ENCODE measurements at regions not wholly inside any gene's neighbourhood (a gene's known extent, or its start where the extent isn't known, plus 50 kb on each side); places are given as distances from the start of the nearest gene placed in this dataset.

DNA sequence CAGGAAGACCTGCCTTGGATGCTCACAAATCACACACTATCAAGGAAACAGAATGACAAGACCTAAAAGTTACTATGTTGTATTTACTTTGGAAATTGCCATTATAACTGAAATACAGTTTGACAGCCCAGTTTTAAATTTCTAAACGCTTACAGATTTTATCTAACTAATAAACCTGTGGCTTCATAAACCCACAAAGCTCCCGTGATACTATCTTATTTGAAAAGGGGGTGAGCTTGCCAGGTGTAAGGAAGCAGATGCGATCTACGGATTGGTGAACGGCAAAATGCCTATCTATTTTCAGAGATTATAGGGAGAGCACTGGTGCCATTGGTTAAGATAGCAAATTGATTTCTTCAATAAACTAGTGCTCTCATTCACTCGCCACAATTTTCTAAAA lies 485.5 kb downstream of the BCAT1 start:
- no peak for DNase-seq

DNA sequence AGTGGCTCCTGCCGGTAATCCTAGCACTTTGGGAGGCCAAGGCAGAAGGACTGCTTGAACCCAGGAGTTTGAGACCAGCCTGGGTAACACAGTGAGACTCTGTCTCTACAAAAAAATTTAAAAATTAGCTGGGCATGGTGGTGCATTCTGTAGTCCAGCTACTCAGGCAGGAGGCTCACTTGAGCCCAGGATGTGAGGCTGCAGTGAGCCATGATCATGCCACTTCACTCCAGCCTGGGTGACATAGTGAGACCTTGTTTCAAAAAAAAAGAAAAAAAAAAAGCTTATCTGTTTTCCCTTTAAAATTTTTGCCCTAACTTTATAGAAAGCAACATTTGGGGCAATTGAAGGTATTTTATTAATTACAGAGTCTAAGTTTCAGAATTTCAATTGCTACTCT lies 486.0 kb downstream of the BCAT1 start:
- DNase-seq: no peak

DNA sequence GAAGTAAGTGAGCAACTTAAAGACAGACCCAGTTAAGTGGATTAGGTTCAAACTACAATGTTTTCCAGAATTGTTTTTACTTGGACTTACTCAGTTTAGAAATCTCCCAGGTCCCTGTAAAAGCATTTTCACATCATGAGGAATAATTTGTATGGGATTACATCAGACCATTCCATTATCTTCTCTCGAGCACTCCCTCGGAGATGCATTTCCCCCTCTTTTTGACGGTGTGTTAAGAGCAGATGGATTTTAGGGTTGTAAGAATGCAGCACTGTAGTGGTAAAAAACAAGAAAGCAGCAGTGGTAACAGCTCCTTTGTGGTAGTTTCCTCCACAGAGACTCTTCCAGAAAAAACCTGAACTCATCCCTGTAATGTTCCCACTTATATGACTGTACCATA lies 488.4 kb downstream of the BCAT1 start:
- DNase-seq: no peak

DNA sequence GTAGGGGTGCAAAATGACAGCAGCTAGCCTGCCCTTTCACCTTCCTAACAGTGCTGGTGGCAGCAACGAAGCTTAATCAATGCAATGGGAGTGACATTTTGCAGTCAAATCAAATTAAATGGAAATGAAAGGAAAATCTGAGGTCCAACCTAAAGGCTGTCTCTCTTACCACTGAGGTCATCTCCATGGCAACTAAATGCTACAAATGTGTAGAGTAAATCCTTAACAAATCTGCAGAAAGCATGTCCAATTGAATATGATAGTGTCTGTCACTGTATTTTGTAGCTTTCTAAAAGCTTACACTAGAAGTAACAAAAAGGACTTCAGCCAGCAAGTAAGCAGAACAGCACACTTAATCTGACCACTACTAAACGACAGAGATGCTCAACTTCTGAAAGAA lies 488.8 kb downstream of the BCAT1 start:
- no peak for DNase-seq

DNA sequence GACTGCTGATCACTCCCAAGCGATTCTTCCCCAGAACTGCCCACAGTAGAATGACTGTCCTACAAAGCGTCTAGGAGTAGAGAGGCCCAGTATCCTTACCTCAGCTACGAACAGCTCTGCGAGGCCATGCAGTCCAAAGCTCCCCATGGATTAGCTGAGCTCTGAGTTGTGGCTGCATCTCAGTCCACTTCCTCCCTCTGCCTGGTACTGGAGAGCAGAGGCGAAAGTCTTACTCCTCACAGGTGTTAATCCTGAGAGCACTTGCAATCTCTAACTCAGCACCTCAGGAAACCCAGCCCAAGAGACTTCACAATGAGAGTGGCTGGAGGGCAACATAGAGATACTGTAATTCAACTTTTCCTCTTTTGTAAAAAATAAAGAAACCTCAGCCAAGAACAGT lies 493.1 kb downstream of the BCAT1 start:
- no peak for DNase-seq

DNA sequence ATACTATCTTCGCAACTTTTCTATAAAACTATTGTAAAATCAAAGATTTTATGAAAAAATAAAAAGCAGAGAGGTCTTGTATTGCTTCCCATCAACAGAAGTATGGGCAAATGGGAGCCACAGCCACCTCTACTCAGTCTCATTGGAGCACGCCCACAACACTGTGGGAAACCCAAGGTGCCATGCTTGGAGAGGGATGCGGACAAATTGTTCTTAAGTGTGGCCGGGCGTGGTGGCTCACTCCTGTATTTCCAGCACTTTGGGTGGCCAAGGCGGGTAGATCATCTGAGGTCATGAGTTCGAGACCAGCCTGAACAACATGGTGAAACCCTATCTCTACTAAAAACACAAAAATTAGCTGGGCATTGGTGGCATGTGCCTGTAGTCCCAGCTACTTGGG lies 498.2 kb upstream of the SOX5 start:
- DNase-seq: no peak

DNA sequence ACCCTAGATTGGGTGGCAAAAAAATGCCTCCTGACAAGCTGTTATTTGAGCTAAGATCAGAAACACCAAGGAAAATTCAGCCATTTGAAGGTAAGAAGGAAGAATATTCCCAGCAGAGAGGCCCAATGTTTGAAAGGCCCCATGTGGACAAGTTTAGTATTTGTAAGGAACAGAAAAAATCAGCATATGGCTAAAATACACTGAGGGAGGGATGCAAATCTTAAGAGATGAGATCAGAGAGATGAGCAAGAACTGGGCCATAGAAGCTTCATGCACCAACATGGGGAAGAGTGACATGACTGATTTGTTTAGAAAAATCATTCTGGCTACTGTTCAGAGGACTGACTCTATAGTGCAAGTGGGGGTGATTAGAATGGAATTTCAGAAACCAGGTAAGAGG lies 496.8 kb upstream of the SOX5 start:
- DNase-seq: no peak

DNA sequence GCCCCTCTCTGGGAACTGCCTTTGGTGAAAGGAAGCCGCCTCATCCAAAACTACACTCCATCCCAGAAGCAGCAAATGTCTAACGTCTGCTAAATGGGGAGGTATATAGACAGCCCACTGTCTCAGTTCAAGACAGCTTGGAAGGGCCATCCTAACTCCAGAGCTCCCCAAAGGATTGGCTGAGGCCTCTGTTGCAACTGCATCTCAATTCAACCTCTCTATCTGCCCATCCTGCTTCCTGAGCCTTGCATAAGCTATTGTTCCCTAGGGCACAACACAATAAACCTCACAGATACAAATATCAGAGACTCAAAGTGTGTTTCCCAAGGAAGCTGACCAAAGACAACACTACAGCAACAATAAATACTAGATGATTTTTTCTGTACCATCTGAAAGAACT lies 495.2 kb upstream of the SOX5 start:
- no peak for DNase-seq

DNA sequence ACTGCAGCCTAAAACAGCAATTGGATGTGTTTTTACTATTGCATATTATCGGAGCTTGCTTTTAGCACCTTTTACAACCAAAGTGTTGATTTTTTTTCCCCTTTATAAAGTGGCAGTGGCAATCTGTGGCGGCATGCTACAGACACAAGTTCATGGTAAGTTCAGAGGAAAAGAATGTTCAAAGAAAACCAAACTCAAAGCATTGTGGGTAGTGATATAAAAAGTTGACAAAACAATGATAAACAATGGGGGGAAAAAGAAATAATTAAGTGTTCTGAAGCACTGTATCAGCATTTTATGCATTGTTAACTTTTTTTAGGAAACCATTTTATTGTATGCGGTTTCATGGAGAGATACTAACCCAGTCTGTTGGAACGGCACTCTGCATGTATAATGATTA lies 492.0 kb upstream of the SOX5 start:
- no peak for DNase-seq

DNA sequence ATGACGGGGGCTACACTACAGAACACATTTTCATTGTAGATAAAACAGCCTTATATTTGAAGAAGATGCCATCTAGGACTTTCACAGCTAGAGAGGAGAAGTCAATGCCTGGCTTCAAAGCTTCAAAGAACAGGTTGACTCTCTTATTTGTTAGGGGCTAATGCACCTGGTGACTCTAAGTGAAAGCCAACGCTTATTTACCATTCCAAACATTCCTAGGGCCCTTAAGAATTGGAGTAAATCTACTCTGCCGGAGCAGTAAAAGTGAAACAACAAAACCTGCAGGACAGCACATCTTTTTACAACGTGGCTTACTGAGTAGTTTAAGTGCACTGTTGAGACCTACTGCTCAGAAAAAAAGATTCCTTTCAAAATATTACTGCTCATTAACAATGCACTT lies 487.2 kb upstream of the SOX5 start:
- DNase-seq: no peak

DNA sequence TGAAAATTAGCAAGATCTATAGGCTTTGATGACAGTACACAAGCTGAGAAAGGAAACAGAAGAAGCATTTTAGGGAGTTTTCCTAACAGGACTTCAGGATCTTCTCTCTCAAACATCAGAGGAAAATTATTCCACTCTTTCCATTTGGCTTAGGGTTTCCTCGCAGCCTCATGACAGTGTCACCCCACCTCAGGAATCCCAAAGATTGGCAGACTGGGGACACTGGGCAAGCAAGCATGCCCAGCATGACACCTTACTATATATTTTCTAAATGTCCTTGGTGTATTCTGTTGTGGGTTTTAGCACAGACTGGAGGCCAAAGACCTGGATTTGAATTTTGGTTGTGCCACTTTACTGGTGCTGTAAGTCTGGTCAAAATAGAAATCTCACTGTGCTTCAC lies 482.4 kb upstream of the SOX5 start:
- no peak for DNase-seq

DNA sequence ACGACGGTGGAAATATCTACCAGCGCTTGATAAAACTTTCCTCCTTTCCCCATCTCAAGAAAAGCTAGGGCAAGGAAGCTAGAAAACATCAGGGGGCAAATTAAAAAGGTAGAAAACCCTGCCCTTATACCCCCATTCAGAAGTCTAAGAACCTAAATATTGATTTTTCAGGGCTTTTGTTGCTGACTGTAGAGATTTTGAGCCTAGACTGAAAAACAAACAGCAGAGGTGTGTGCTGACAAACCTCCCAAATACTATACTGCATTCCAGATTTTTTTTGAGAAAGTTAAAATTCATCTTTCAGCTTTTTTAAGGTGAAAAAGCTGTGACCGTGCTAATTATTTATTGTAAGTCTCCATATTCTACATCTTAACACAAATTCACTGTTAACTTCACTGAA lies 478.3 kb upstream of the SOX5 start:
- no peak for DNase-seq

DNA sequence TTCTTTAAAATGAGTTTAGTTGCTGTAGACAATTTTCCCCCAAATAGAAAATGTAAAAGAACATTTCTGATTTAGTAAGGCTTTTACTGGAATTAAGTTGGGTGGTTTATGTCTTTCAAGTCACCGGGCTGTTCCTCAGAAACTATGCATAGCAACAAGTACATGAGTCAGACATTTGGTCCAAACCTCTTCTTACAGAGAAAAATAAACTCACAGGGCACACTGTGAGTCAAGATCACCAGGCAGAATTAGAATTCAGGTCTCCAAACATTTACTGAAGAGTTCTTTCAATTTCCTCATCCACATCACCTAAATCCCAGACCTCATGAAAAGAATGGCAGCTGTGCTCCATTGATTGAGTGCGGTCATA lies 476.1 kb upstream of the SOX5 start:
- no peak for DNase-seq

DNA sequence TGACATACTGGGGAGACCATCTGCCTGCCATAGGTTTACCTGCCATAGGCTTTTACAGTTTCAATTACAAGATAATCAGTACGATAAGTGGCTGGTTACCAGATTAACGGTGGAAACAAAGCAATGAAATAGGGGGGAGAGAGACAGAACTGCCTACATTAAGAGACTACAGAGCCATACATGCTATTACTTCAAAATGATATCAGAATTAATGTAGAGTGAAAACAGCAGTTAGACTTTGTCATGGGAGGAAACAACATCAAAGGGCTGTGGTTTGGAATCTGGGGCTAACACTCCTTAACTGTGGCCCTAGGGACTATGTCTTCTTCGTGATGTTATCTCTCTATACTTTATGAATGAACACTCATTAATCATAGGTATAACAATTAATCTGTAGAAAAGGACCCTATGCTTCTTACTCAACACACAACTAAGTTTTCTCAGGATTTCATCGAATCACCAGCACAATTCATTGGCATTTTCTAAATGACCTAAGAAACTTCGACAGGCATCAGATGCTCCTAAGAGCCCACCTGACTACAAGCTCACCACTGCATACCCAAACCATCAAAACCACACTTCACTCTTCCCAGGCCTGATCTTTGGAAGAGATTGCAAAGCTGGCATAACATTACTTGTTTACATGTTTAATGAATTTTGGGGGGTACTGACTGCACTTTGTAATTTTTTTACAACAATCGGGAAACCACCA lies 475.6 kb upstream of the SOX5 start:
- no peak for DNase-seq

DNA sequence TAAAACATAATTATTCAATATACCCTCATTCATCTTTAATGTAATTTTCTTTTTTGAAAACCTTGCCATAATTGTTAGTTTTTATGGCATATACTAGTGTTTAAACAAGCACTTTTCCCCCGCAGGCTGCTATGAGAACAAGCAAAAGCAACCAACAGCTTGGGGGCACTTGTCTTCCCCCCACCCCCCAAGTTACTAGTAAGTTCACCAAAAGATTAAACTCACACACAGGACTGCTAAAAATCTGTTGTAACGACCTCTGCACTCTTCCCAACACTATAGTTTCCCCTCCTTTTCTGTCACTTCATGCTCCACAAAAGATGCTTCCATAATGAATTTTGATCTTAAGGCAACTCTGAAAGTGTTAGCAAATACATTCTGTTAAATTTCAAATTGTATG lies 474.9 kb upstream of the SOX5 start:
- no peak for DNase-seq

DNA sequence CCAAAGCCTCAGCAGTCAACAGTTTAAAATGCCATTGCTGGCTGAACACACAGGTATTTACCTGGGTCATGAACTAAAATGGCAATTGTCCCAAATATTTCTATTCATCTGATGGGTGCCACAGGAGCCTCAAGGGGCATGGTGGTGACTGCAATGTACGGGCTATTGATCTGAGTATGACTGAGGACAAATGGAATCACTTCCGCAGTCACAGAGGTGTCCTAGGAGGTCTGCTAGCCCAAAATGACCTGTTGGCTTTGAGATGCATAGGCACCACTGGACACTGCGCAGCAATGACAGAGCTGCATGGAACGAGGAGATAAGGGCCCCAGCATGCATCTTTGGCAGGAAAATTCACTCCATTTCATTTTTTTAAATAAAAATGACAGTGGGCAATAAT lies 474.1 kb upstream of the SOX5 start:
- DNase-seq: no peak

DNA sequence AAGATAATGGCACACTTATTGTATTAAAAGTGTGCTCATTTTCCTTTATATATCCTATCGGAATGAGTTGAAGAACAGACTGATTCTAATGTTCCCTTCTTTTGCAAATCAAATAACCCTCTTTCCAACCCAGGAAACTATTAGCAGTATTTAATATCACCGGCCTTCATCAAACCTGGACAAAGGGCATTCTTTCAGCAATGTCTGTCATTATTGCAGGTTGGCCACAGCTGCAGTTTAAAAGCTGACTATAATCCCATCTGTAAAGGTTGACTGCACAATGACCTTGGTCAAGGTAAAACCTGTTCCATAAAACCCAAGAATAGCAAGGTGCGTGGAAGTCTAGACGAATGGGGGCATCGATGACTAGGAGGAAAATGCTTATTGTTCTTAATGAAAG lies 472.3 kb upstream of the SOX5 start:
- DNase-seq: no peak

DNA sequence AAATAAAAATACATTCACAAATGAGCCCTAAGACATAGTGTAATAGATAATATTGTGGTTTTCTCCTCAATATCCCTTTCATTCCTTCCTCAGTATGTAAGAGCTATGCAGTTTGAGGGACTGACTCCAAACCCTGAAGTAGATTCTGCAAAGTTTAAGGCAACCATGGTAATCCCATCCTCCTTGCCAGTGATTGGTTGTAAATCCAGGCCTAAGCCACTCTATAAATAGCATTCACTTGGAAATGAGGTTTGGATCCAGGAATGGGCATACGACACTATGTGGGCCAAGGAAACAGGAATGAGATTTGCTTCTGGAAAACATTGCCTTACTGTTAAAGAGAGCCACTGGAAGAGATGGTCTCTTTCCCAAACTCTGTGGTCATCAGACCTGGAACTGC lies 468.7 kb upstream of the SOX5 start:
- DNase-seq: no peak

DNA sequence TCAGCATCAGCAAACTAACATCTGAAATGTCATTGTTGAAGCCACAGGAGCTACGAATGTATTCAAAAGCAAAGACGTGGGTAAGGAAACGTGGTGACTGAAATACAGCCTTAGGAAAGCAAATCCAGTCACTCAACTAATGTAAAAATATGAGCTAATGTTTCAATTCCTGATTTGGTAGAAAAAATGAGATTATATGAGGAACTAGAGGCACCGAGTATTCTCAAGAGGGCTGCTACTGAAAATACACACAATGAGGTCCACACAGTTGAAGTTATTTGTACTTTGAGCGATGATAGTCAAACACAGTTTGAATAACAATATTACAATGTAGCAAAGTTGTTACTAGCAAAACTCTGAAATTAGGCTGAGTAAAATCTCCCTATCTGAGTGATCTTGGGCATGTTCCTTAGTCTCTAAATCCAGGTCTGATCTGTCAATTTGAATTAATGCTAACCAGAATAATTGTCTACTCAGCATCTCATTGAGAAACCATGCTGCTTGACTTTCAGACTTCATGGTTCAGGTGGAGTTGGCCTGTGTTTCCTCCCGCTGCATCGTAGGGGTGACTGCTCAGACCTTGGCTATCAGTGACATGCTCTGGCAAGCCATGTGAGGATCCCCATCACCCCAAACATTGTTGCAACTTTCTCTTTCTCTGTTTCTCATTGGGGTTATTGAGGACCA lies 467.1 kb upstream of the SOX5 start:
- DNase-seq: no peak

DNA sequence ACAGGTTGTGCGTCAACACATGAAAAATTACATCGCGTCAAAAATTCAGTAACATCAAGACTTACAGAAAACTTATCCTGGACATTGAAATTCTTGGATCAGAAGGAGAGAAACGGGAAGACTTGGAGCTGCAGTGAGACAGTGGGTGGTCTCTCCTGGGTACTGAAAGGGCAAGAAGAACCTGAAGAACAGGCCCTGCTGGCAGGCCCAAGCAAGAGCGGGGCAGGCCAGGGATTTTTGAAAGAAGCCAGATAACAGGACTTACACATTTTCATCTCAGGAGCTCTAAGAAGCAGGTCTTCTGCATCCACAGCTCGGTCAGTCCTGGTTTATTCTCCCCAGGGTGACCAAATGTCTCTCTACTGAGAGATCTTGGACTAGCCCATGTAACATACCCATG lies 466.5 kb upstream of the SOX5 start:
- no peak for DNase-seq

DNA sequence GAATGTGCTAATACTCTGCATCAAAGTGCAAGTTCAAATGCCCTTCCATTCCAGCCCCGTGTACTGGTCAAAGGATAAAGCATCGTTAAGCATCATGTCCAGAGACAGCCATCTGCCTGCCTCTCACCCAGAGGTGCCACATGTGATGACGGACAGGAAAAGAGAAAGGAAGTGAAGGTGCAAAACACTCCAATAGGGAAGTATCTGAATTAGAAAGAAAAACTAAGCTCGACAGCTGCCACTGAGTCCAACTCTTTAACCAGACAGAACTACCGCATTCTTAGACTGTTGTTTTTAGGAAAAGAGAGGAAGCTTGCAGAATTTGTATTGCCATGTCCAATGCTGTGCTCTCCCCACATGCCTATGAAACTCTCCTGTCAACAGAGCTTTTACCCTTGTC lies 465.0 kb upstream of the SOX5 start:
- no peak for DNase-seq

DNA sequence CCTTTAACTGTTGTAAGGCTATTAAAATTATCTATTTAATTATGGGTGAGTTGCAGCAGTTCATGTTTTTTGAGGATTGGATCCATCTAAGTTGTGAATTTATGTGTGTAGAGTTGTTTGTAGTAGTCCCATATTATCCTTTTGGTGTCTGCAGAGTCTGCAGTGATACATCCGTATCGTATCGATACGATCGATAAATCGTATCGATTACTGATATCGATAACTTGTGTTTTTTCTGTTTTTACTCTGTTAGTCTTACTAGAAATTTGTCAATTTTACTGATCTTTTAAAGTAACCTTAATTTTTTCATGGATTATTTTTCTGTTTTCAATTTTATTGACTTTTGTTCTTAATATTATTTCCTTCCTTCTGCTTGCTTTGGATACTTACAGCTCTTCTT lies 462.5 kb upstream of the SOX5 start:
- DNase-seq: no peak

DNA sequence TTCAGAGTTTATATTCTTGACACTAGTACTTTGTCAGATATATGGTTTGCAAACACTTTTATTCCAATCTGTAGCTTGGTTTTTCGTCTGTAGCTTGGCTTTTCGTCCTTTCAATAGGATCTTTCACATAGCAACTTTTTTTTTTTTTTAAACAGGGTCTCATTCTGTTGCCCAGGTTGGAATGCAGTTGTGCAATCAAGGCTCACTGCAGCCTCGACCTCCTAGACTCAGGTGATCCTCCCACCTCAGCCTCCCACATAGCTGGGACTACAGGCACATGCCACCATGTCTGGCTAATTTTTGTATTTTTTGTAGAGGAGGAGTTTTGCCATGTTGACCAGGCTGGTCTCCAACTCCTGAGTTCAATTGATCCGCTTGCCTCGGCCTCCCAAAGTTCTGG lies 460.4 kb upstream of the SOX5 start:
- no peak for DNase-seq

DNA sequence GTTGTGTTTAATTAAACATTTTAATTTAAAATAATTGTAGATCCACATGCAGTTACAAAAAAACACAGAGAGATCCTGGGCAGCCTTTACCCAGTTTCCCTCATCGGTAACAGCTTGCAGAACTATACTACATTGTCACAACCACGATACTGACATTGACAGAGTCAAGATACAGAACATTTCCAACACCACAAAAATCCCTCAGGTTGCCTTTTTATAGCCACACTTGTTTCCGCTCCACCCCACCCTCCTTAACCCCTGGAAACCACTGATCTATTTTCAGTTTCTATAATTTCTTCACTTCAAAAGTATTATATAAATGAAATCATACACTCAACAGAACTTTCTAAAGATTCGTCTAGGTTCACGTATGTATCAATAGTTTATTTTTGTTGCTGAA lies 458.8 kb upstream of the SOX5 start:
- DNase-seq: no peak

DNA sequence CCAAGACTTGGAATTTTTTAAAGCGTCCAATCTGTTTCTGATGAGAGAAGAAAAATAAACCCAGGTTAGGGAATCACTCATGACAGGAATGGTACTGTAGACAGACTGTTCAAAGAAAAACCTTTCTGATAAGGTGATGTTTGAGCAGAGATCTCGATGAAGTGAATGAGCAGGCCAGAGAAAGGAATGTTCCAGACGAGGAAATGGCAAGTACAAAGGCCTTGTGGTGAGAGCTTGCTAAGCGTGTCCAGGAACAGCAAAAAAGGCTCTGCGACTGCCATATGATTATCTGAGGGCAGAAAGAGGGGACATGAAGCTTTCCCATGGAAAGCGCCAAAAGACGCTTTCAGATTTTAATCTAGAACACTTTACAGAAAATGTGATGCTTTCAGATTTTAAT lies 458.4 kb upstream of the SOX5 start:
- DNase-seq: no peak

Measured in GOT3 (cell line).